ENCODE measurements at regions not wholly inside any gene's neighbourhood (a gene's known extent, or its start where the extent isn't known, plus 50 kb on each side); places are given as distances from the start of the nearest gene placed in this dataset.
"Not testable (repeated sequence)": the region's sequence is repeated elsewhere in the genome, so short reads cannot be mapped to it uniquely, and the experiment has no call there.

GRCh38 chr2:194044321-194044720 is 1612.7 kb upstream of the SLC39A10 start:
- H3K4me3 ChIP-seq (ENCODE audit: low read depth, low read length), result no peak overlapping the region
- TF ChIP-seq CTCF (conservative IDR thresholded peaks at IDR 0.05; ENCODE audit: low read depth, low read length), result no peak
- DNase-seq (ENCODE audit: low read depth), result no peak

- H3K4me3 ChIP-seq (ENCODE audit: low read depth, low read length); DNase-seq (ENCODE audit: low read depth): not testable (repeated sequence)
Observed at GRCh38 chr2:194021130-194021529, 1635.9 kb upstream of the SLC39A10 start.

- no peak for TF ChIP-seq CTCF (conservative IDR thresholded peaks at IDR 0.05; ENCODE audit: low read depth, low read length)
- no peak overlapping the region for H3K4me3 ChIP-seq (ENCODE audit: low read depth, low read length)
- DNase-seq (ENCODE audit: low read depth), result no peak
Observed at GRCh38 chr2:194020155-194020554, 1636.9 kb upstream of the SLC39A10 start.

- no peak for DNase-seq (ENCODE audit: low read depth)
- no peak for TF ChIP-seq CTCF (conservative IDR thresholded peaks at IDR 0.05; ENCODE audit: low read depth, low read length)
- H3K4me3 ChIP-seq (ENCODE audit: low read depth, low read length), result no peak overlapping the region
Observed at GRCh38 chr2:194015751-194016150, 1641.3 kb upstream of the SLC39A10 start.

GRCh38 chr2:194014639-194015038 is 1642.4 kb upstream of the SLC39A10 start:
- DNase-seq (ENCODE audit: low read depth), result no peak
- no peak for TF ChIP-seq CTCF (conservative IDR thresholded peaks at IDR 0.05; ENCODE audit: low read depth, low read length)

GRCh38 chr2:194004590-194005206 is 1652.3 kb upstream of the SLC39A10 start:
- TF ChIP-seq CTCF (conservative IDR thresholded peaks at IDR 0.05; ENCODE audit: low read depth, low read length), result no peak
- no peak overlapping the region for H3K4me3 ChIP-seq (ENCODE audit: low read depth, low read length)
- DNase-seq (ENCODE audit: low read depth), result no peak

More at GRCh38 chr2:194014639-194015038, 1642.4 kb upstream of the SLC39A10 start:
- H3K4me3 ChIP-seq (ENCODE audit: low read depth, low read length), result no peak overlapping the region

- DNase-seq (ENCODE audit: low read depth), result no peak
- no peak overlapping the region for H3K4me3 ChIP-seq (ENCODE audit: low read depth, low read length)
- no peak for TF ChIP-seq CTCF (conservative IDR thresholded peaks at IDR 0.05; ENCODE audit: low read depth, low read length)
Observed at GRCh38 chr2:194003911-194004310, 1653.1 kb upstream of the SLC39A10 start.
